Mesodermal cell (in vitro differentiated cells): ENCODE measurements at regions not wholly inside any gene's neighbourhood (a gene's known extent, or its start where the extent isn't known, plus 50 kb on each side); places are given as distances from the start of the nearest gene placed in this dataset.
A peak's percentile ranks its signal among the peaks of the same experiment; 100 is the strongest.

Experiments used
- H3K27ac ChIP-seq: 2 replicates; pipeline ENCODE4 v1.7.0; 2013; ENCODE audit warnings: mild to moderate bottlenecking, low read depth, low read length, moderate library complexity; ENCODE audit not compliant: severe bottlenecking
- H3K36me3 ChIP-seq: 2 replicates; pipeline ENCODE4 v1.7.1; 2013; ENCODE audit warnings: mild to moderate bottlenecking, low read length, moderate library complexity; ENCODE audit not compliant: control insufficient read depth, insufficient read depth
- H3K4me1 ChIP-seq: one replicate; pipeline ENCODE4 v1.7.1; 2013; ENCODE audit warnings: mild to moderate bottlenecking, low read length; ENCODE audit not compliant: insufficient read depth, control insufficient read depth, poor library complexity, severe bottlenecking
- H3K4me3 ChIP-seq: 2 replicates; pipeline ENCODE4 v1.7.0; 2013; ENCODE audit warnings: low read length, control low read depth, mild to moderate bottlenecking; ENCODE audit not compliant: insufficient read depth, poor library complexity, severe bottlenecking; ENCODE audit errors: extremely low read depth
- H3K9me3 ChIP-seq: 2 replicates; pipeline ENCODE4 v1.7.1; 2013; ENCODE audit warnings: mild to moderate bottlenecking, low read length, moderate library complexity; ENCODE audit not compliant: control insufficient read depth
- WGBS, 2 experiments: methylation state at CpG; one replicate each; pipeline ENCODE4 v1.1.5; 2013; ENCODE audit warnings: missing lambda C conversion rate in 2 of 2; ENCODE audit not compliant: insufficient coverage in 2 of 2; 5-methylcytosine and 5-hydroxymethylcytosine counted together

GRCh38 chr18:38459131-38459994, 893.8 kb upstream of the CELF4 start:
- Histone ChIP-seq H3K4me3 (no peak overlapping the region), H3K4me1 (no peaks in the 10 kb centered on the region), H3K27ac (no peak overlapping the region), H3K9me3 (no peaks in the 10 kb centered on the region), H3K36me3 (no peaks in the 10 kb centered on the region)
- WGBS, 2 experiments, result 87 to 94% methylated on average over 6 to 11 of the region's 14 CpGs

- WGBS, 2 experiments, result 100% methylated on average over 1 of the region's 3 CpGs; no CpG with 5 or more reads in 1 of the 2 experiments
- H3K9me3 ChIP-seq, result no peaks in the 10 kb centered on the region
- H3K4me1 ChIP-seq, result no peaks in the 10 kb centered on the region
These were observed 893.1 kb upstream of the CELF4 start for GRCh38 chr18:38458698-38459097.

GRCh38 chr18:38456253-38456652, 890.7 kb upstream of the CELF4 start:
- Histone ChIP-seq H3K4me1 (no peaks in the 10 kb centered on the region), H3K9me3 (no peaks in the 10 kb centered on the region), H3K36me3 (no peaks in the 10 kb centered on the region), H3K27ac (no peak overlapping the region), H3K4me3 (no peak overlapping the region)
- 95 to 97% methylated on average over 3 of the region's 5 CpGs for WGBS, 2 experiments

More at GRCh38 chr18:38458698-38459097, 893.1 kb upstream of the CELF4 start:
- Histone ChIP-seq H3K36me3 (no peaks in the 10 kb centered on the region), H3K4me3 (no peak overlapping the region), H3K27ac (no peak overlapping the region)

- no peaks in the 10 kb centered on the region for H3K36me3 ChIP-seq
- H3K27ac ChIP-seq, result no peak overlapping the region
- no peaks in the 10 kb centered on the region for H3K9me3 ChIP-seq
- no CpG with 5 or more reads among the region's 1 CpG for WGBS, 2 experiments
- no peak overlapping the region for H3K4me3 ChIP-seq
- H3K4me1 ChIP-seq, result peaks cover 3% of the 10 kb centered on the region
These were observed 889.3 kb upstream of the CELF4 start for GRCh38 chr18:38454764-38455469.

- Histone ChIP-seq H3K4me3 (no peak overlapping the region), H3K36me3 (no peaks in the 10 kb centered on the region), H3K27ac (no peak overlapping the region), H3K9me3 (no peaks in the 10 kb centered on the region), H3K4me1 (peaks cover 7% of the 10 kb centered on the region)
- 61 to 67% methylated on average over 1 to 3 of the region's 5 CpGs for WGBS, 2 experiments
These were observed 888.3 kb upstream of the CELF4 start for GRCh38 chr18:38453880-38454279.

- Histone ChIP-seq H3K9me3 (no peaks in the 10 kb centered on the region), H3K4me1 (peaks cover 14% of the 10 kb centered on the region), H3K36me3 (no peaks in the 10 kb centered on the region), H3K4me3 (no peak overlapping the region), H3K27ac (peak overlapping the region; percentile 3)
- 42 to 44% methylated on average over 2 of the region's 4 CpGs for WGBS, 2 experiments
These were observed 885.3 kb upstream of the CELF4 start for GRCh38 chr18:38450876-38451275.

GRCh38 chr18:38445804-38446145, 880.2 kb upstream of the CELF4 start:
- Histone ChIP-seq H3K36me3 (no peaks in the 10 kb centered on the region), H3K4me3 (no peak overlapping the region), H3K27ac (no peak overlapping the region), H3K9me3 (no peaks in the 10 kb centered on the region), H3K4me1 (peaks cover 18% of the 10 kb centered on the region)
- no CpG with 5 or more reads among the region's 1 CpG for WGBS, 2 experiments

- no peaks in the 10 kb centered on the region for H3K9me3 ChIP-seq
- no peak overlapping the region for H3K4me3 ChIP-seq
- H3K4me1 ChIP-seq, result peaks cover 18% of the 10 kb centered on the region
- H3K27ac ChIP-seq, result no peak overlapping the region
- no peaks in the 10 kb centered on the region for H3K36me3 ChIP-seq
- WGBS, 2 experiments, result 83 to 93% methylated on average over 3 to 5 of the region's 7 CpGs
These were observed 879.6 kb upstream of the CELF4 start for GRCh38 chr18:38444971-38445803.

GRCh38 chr18:38427736-38428135, 862.1 kb upstream of the CELF4 start:
- H3K9me3 ChIP-seq, result no peaks in the 10 kb centered on the region
- peaks cover 6% of the 10 kb centered on the region for H3K4me1 ChIP-seq
- no peak overlapping the region for H3K4me3 ChIP-seq
- no peak overlapping the region for H3K27ac ChIP-seq
- 63 to 86% methylated on average over 2 to 4 of the region's 4 CpGs for WGBS, 2 experiments
- no peaks in the 10 kb centered on the region for H3K36me3 ChIP-seq

- no peak overlapping the region for H3K4me3 ChIP-seq
- 73 to 79% methylated on average over 2 of the region's 2 CpGs for WGBS, 2 experiments
- peaks cover 6% of the 10 kb centered on the region for H3K4me1 ChIP-seq
- H3K27ac ChIP-seq, result no peak overlapping the region
- no peaks in the 10 kb centered on the region for H3K9me3 ChIP-seq
- no peaks in the 10 kb centered on the region for H3K36me3 ChIP-seq
These were observed 861.6 kb upstream of the CELF4 start for GRCh38 chr18:38427234-38427633.
